GM19468 (cell line): ENCODE measurements at regions not wholly inside any gene's neighbourhood (a gene's known extent, or its start where the extent isn't known, plus 50 kb on each side); places are given as distances from the start of the nearest gene placed in this dataset.
A peak's percentile ranks its signal among the peaks of the same experiment; 100 is the strongest.
"Not testable (repeated sequence)": the region's sequence is repeated elsewhere in the genome, so short reads cannot be mapped to it uniquely, and the experiment has no call there.

Source experiments
- ATAC-seq: cut with Tn5 transposase; IDR thresholded peaks from one replicate; pipeline ENCODE4 v1.9.1; 2021; ENCODE audit warnings: mild to moderate bottlenecking, moderate library complexity, moderate number of reproducible peaks; ENCODE audit not compliant: unreplicated experiment; ENCODE audit errors: extremely low read depth

DNA sequence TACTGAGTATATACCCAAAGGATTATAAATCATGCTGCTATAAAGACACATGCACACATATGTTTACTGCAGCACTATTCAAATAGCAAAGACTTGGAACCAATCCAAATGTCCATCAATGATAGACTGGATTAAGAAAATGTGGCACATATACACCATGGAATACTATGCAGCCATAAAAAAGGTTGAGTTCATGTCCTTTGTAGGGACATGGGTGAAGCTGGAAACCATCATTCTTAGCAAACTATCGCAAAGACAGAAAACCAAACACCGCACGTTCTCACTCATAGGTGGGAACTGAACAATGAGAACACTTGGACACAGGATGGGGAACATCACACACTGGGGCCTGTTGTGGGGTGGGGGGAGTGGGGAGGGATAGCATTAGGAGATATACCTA is 378.3 kb upstream of the PIK3R1 start:
- ATAC-seq: not testable (repeated sequence)

- not testable (repeated sequence) for ATAC-seq
These were observed 379.1 kb upstream of the PIK3R1 start for GRCh38 chr5:67836496-67836895.

DNA sequence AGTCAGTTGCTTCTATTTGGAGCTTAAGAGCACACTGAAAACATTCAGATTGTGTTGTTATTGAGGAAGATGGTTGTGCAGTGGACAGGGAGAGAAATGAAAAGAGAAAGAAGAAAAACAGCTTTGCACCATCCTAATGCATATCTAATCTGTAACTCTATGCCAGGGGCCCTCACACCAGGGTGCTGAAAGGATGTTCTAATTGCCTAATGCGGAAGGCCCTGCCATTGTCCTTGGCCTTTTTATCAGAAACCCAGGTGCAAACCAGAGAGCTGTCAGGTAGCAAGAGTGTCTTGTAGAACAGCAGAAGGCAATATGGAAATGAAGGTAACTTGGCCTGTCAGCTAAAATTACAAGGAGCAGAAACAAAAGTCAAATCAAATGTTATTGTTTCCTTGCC is 384.5 kb upstream of the PIK3R1 start:
- no peak for ATAC-seq

GRCh38 chr5:67827541-67827940 is 388.0 kb upstream of the PIK3R1 start:
- no peak for ATAC-seq

- ATAC-seq: no peak
These were observed 390.7 kb upstream of the PIK3R1 start for GRCh38 chr5:67824852-67825251.

DNA sequence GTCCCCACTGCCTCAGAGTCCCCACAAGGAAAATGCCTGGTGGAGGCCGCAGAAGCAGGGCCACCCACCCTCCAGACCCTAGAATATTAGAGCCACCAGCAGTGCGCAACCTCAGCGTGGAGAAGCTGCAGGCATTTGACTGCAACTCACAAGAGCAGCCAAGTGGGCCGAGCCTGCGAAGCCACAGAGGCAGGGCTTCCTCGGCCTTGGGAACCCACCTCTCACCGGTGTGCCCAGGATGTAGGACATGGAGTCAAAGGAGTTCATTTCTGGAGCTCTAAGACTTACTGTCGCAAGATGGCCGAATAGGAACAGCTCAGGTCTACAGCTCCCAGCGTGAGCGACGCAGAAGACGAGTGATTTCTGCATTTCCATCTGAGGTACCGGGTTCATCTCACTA is 397.9 kb upstream of the PIK3R1 start:
- no peak for ATAC-seq

- ATAC-seq: no peak
These were observed 399.1 kb upstream of the PIK3R1 start for GRCh38 chr5:67816456-67816855.

GRCh38 chr5:67815455-67816391 is 399.8 kb upstream of the PIK3R1 start:
- ATAC-seq: no peak

DNA sequence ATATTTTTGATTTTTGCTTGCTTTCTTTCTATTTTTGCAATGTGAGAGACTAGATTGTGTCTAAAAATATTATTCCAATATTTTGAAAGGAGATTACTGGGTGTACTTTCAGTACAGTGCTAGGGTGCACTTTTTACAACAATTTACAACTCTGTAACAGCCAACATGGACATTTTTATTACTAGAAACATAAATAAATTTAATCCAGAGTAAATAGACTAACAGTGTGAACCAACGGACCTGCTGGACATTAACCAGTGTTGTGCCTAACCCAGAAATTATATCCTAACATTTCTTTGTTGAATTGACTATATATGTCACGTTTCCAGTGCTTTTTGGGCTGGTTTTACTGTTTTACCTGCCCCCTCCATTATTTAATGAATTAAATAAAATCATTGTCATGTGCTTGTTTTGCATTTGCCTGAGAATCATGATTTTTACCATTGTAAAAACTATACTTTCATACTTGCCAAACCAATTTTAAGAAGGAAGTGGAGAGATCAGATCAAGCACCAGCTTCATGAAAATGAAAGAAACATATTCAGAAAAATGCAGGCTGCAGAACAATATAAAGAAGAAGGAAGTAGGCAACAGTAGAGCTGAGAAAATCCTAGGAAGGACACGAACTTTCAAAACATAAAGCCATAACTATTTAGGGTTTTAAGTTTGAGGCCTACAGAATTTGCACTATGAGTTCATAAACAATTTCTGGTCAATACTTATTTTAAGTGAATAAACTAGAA is 400.8 kb upstream of the PIK3R1 start:
- ATAC-seq: no peak

DNA sequence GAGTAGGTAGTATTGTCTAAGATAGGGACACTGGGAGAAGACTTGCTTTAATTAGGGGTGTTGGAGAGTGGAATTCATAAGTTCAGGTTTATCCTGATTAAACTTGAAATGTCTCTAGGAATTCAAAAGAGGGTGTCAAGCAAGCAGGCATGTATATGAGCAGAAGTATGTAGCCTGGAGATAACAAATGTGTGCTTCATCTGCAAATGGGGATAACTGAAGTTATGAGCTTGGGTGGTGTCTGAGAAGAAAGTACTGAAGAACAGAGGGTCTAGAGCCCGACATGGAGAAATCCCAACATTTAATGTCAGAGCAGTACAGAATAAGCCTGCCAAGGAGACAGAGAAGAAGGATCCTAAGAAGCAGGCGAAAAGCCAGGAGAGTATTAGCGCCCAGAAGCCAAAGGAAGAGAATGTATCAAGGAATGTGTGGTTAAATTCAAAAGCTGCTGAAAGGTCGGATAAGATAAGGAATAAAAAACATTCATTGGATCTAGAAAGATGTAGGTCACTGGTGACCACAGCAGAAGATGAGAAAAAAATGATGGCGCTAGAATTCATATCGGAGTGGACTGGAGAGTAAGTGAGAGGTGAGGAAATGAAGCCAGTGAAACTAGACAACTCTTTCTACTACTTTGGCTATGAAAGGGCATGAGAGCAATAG is 401.5 kb upstream of the PIK3R1 start:
- no peak for ATAC-seq

DNA sequence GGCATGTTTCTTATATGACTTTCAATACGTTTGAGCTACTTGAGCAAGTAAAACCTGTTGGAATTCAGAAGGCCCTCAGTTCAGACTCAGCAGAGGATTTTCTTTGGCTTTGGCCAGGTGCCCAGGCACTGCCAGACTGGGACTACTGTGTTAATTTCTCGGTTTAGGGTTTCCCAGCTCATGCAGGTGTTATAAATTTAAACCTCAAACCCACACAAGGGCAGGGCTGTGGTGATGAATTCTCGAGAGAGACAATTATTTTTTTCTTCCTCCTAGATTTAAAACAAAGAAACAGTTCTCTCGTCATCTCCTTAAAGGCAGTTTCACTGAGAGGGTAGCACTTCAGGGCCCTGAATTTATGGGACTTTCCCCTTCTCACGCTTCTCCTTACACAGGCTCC is 406.0 kb upstream of the PIK3R1 start:
- ATAC-seq: no peak

DNA sequence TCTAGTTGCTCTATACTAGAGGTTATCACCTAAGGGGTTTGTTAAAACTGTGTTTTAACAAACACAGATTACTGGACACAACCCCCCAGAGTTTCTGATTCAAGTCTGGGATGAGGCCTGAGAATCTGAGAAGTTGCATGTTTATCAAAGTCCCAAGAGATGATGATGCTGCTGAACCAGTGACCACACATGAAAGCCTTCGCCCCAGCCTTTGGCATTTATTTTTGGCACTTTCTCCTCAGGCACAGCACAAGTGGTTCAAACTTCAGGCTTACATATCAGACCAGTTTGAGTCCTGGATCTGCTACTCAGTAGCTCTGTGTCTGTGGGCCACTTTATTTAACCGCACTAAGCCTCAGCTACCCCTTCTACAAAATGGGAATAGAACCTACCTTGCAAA is 407.2 kb upstream of the PIK3R1 start:
- no peak for ATAC-seq

DNA sequence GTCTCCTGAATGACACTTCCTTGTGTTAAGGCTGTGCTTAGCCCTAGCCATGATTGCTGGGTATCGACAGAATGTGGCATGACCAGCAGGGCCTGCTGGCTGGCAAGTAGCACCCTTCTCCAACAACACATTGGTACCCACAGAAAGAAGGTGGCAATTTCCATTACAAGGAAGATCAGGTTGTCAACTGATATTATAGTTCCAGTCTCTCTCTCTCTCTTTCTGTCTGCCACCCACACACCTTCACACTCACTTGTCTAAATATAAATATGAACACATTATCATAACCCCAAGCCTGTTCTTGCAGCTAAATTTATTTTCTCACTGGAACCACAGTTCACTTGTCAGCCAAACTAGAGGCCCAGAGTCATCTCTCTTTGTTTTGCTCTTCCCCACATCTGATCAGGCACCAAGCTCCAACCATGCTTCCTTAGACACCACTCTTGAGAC is 408.1 kb upstream of the PIK3R1 start:
- ATAC-seq: no peak

- ATAC-seq: no peak
These were observed 408.7 kb upstream of the PIK3R1 start for GRCh38 chr5:67806654-67807438.

DNA sequence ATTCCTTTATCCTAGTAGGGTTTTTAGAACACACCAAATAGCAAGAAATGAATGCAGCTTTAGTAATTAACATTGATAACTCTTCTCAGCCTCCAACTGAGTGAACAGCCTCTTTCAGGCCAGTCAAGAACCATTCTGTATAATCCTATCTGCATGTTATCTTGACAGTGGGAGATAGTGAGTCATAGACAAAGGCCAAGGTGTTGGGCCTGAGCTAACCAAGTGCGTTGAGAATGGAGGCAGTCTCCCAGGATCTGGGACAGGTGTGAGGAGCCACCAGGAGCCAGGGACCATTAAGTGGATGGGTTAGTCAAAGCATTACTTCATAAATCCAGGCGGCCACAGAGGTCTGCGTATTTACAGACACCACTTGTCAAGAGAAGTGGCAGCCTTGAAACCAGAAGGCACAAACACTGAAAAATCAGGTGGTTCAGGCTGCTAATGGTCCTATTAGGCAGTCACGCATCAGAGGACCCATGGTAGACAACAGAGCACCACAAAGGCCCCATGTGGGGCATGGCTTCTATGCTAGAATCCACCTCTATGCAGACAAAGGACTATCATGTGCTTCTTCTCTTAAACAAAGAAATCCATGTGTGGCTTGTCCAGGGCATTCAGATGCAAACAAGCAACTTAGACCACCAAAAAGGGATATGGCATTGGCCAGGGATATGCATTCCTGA is 409.7 kb upstream of the PIK3R1 start:
- ATAC-seq: no peak

DNA sequence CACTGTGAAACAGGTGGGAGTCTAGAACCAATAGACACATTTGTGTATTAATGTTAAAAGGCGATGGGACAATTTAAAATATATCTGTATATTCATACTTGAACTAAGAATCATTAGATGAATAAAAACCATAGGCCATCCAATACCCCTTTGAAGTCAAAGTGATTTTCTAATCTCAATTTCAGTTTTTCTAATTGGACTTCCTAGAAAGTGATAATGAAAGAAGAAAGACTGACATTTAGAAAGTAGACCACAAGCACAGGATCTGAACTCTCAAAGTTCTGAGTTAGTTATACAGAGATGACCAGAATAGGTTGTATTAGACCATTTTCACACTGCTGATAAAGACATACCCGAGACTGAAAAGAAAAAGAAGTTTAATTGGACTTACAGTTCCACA is 412.8 kb upstream of the PIK3R1 start:
- peak; percentile 45 for ATAC-seq

GRCh38 chr5:67799732-67800234 is 415.8 kb upstream of the PIK3R1 start:
- ATAC-seq: no peak

- ATAC-seq: not testable (repeated sequence)
These were observed 417.1 kb upstream of the PIK3R1 start for GRCh38 chr5:67798470-67798869.

- ATAC-seq: no peak
These were observed 419.6 kb upstream of the PIK3R1 start for GRCh38 chr5:67795781-67796477.
